Panc1 (cell line): ENCODE measurements at regions not wholly inside any gene's neighbourhood (a gene's known extent, or its start where the extent isn't known, plus 50 kb on each side); places are given as distances from the start of the nearest gene placed in this dataset.

Experiments used
- ATAC-seq: fragments of 200-7000 bp; cut with Tn5 transposase; 2 replicates; pipeline ENCODE4 v1.9.1; 2020; ENCODE audit warnings: mild to moderate bottlenecking, moderate library complexity
- BruUV-seq: library from RNA; stranded (reverse); fragments of 400-500 nt; replicated peaks from 2 replicates; lab custom pipeline; 2021; lab: Mats Ljungman, UMichigan
- CTCF ChIA-PET: fragments of 300-600 bp; sonication (Branson Sonifier 250); formaldehyde crosslinking; loops from one replicate; lab custom pipeline; 2022; ENCODE audit warnings: antibody characterized with exemption; lab: Charles Lee
- POLR2A ChIA-PET: fragments of 300-600 bp; sonication (Branson Sonifier 250); formaldehyde crosslinking; loops from one replicate; lab custom pipeline; 2022; ENCODE audit warnings: antibody characterized with exemption; lab: Charles Lee
- DNase-seq: peaks from one replicate; pipeline ENCODE4 v3.0.0-alpha.2; 2010; ENCODE audit warnings: low read depth, low spot score
- H3K27ac ChIP-seq: 2 replicates; pipeline ENCODE4 v1.5.1; 2011; ENCODE audit warnings: mild to moderate bottlenecking, low read length, inconsistent platforms
- H3K27me3 ChIP-seq: fragments of 200-500 bp; sonication (Bioruptor generic); 2 replicates; pipeline ENCODE4 v1.6.0; 2014; ENCODE audit warnings: low read length, inconsistent platforms; ENCODE audit not compliant: control insufficient read depth, insufficient read depth
- H3K36me3 ChIP-seq: fragments of 200-500 bp; sonication (Bioruptor generic); 2 replicates; pipeline ENCODE4 v1.5.1; 2014; ENCODE audit warnings: inconsistent platforms, mild to moderate bottlenecking, low read length, moderate library complexity; ENCODE audit not compliant: control insufficient read depth, insufficient read depth
- H3K4me1 ChIP-seq: 2 replicates; pipeline ENCODE4 v1.5.1; 2011; ENCODE audit warnings: inconsistent platforms, mild to moderate bottlenecking, low read length, moderate library complexity; ENCODE audit not compliant: control insufficient read depth, insufficient read depth
- H3K4me3 ChIP-seq, 2 experiments: 2 replicates each; pipeline ENCODE4 v1.5.1; 2011 to 2012; ENCODE audit warnings: low read depth in 2 of 2, low read length in 2 of 2, mild to moderate bottlenecking in 2 of 2, inconsistent platforms in 1 of 2, moderate library complexity in 1 of 2
- H3K9me3 ChIP-seq: fragments of 200-500 bp; sonication (Bioruptor generic); 2 replicates; pipeline ENCODE4 v1.5.1; 2014; ENCODE audit warnings: low read depth, mild to moderate bottlenecking, inconsistent platforms, low read length, moderate library complexity; ENCODE audit not compliant: control insufficient read depth, insufficient read depth
- POLR2AphosphoS5 ChIP-seq: IDR thresholded peaks from 2 replicates; pipeline ENCODE4 v1.6.1; 2012; ENCODE audit warnings: mild to moderate bottlenecking, low read depth, low read length, moderate library complexity
- SIN3A ChIP-seq: IDR thresholded peaks from 2 replicates; pipeline ENCODE4 v1.6.1; 2012; ENCODE audit warnings: low read depth, mild to moderate bottlenecking, low read length, moderate library complexity, borderline replicate concordance; ENCODE audit not compliant: insufficient read depth
- TCF7L2 ChIP-seq: IDR thresholded peaks from 2 replicates; pipeline ENCODE4 v1.6.1; 2011; ENCODE audit warnings: mild to moderate bottlenecking, low read depth, low read length, inconsistent platforms
- in situ Hi-C: cut with HindIII; loops from 2 replicates; pipeline ENCODE4 v1.10.0; 2016; ENCODE audit warnings: low sequenced_read_pairs, low pct_unique_long_range_greater_than_20kb
- intact Hi-C: fragments of 100-400 bp; cut with micrococcal nuclease; formaldehyde crosslinking; loops from one replicate; pipeline ENCODE4 v1.10.0; 2022; ENCODE audit not compliant: unreplicated experiment
- TF ChIP-seq, protein P1 (sequence below): fragments of 450-650 bp; IDR thresholded peaks from 2 replicates; pipeline ENCODE4 v1.5.1; 2017; ENCODE audit warnings: mild to moderate bottlenecking
- TF ChIP-seq, protein P2 (sequence below), 2 experiments: IDR thresholded peaks; 2 replicates each; pipeline ENCODE4 v1.6.1; 2011 to 2012; ENCODE audit warnings: low read depth in 2 of 2, control low read depth in 1 of 2, low read length in 1 of 2, mild to moderate bottlenecking in 1 of 2, moderate library complexity in 1 of 2; ENCODE audit not compliant: insufficient read depth in 1 of 2

DNA sequence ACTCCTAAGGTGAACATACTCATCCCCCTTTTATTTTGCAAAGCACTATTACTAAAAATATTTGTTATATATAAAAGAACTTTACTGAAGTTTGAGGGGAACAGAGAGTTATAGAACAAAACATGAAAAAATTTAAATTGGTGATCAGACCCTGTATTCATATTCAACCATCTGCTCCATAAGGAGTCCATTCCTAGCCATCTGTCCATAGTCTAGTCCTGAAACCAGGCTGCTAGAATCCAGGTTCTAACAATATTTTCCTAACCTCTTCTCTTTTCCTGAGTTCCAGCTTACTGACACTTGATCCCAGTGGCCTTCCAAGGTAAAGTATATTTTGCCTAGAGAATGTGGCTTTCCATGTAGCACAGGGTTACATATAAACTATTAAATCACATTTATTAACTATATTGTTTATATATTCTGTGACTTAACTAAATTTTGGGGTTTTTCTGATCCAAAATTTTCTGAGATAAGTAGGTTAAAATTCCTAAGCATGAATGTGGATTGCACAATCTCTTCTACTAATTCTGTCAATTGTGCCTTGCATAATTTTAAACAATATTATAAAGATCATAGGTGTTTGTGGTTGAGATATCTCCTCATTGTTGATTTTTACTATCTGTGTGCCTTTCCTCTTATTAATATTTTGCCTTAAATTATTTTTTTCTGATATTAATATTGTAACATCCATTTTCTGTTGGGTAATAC, 137.6 kb upstream of the MAGI2 start:
- TF ChIP-seq, protein P1, sequence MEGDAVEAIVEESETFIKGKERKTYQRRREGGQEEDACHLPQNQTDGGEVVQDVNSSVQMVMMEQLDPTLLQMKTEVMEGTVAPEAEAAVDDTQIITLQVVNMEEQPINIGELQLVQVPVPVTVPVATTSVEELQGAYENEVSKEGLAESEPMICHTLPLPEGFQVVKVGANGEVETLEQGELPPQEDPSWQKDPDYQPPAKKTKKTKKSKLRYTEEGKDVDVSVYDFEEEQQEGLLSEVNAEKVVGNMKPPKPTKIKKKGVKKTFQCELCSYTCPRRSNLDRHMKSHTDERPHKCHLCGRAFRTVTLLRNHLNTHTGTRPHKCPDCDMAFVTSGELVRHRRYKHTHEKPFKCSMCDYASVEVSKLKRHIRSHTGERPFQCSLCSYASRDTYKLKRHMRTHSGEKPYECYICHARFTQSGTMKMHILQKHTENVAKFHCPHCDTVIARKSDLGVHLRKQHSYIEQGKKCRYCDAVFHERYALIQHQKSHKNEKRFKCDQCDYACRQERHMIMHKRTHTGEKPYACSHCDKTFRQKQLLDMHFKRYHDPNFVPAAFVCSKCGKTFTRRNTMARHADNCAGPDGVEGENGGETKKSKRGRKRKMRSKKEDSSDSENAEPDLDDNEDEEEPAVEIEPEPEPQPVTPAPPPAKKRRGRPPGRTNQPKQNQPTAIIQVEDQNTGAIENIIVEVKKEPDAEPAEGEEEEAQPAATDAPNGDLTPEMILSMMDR = no peak
- TF ChIP-seq SIN3A = no peak
- TF ChIP-seq, protein P2, sequence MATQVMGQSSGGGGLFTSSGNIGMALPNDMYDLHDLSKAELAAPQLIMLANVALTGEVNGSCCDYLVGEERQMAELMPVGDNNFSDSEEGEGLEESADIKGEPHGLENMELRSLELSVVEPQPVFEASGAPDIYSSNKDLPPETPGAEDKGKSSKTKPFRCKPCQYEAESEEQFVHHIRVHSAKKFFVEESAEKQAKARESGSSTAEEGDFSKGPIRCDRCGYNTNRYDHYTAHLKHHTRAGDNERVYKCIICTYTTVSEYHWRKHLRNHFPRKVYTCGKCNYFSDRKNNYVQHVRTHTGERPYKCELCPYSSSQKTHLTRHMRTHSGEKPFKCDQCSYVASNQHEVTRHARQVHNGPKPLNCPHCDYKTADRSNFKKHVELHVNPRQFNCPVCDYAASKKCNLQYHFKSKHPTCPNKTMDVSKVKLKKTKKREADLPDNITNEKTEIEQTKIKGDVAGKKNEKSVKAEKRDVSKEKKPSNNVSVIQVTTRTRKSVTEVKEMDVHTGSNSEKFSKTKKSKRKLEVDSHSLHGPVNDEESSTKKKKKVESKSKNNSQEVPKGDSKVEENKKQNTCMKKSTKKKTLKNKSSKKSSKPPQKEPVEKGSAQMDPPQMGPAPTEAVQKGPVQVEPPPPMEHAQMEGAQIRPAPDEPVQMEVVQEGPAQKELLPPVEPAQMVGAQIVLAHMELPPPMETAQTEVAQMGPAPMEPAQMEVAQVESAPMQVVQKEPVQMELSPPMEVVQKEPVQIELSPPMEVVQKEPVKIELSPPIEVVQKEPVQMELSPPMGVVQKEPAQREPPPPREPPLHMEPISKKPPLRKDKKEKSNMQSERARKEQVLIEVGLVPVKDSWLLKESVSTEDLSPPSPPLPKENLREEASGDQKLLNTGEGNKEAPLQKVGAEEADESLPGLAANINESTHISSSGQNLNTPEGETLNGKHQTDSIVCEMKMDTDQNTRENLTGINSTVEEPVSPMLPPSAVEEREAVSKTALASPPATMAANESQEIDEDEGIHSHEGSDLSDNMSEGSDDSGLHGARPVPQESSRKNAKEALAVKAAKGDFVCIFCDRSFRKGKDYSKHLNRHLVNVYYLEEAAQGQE (IDR thresholded peaks at IDR 0.05; ENCODE audit: insufficient read depth in 1 of 2, low read depth in 2 of 2, low read length in 1 of 2) = no peak
- no peak for TF ChIP-seq TCF7L2
- no peak for TF ChIP-seq POLR2AphosphoS5
- in situ Hi-C loops (no loop called here), intact Hi-C loops (no loop called here)
- no TSS peak for BruUV-seq
- CTCF ChIA-PET = no interaction called here
- ATAC-seq = no peak
- H3K27me3 ChIP-seq = no peaks in the 10 kb centered on the region
- no peak overlapping the region for H3K4me3 ChIP-seq
- POLR2A ChIA-PET = no interaction called here
- no peak overlapping the region for H3K27ac ChIP-seq
- H3K4me1 ChIP-seq = no peaks in the 10 kb centered on the region; the same call in 1 of the 2 replicates
- no peaks in the 10 kb centered on the region for H3K9me3 ChIP-seq
- H3K36me3 ChIP-seq = no peaks in the 10 kb centered on the region
- DNase-seq = no peak

DNA sequence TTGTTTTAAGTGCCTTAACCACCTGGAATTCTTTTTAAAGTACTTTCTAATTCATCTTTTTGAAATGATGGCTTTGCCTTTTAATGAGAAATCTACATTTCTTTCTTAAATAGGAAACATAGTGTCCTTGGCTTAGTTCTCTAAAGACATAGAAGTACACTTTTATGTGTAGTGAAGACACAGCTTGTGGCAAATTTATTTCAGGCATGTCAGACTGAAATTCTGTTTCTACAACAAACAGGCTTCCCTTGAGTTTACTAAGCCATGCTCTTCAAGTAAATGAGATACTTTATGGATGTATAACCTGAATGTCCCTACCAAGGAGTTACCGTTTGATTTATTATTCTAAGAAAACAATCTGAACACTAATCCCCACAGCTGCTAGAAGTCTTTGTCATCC, 136.9 kb upstream of the MAGI2 start:
- no peak overlapping the region for H3K4me3 ChIP-seq
- ChIA-PET CTCF (no interaction called here), POLR2A (no interaction called here)
- ATAC-seq = no peak
- no peaks in the 10 kb centered on the region; the same call in 1 of the 2 replicates for H3K4me1 ChIP-seq
- no TSS peak for BruUV-seq
- no peak overlapping the region for H3K27ac ChIP-seq
- H3K36me3 ChIP-seq = no peaks in the 10 kb centered on the region
- in situ Hi-C loops = no loop called here
- no peak for DNase-seq
- no peaks in the 10 kb centered on the region for H3K27me3 ChIP-seq
- TF ChIP-seq POLR2AphosphoS5 = no peak
- TF ChIP-seq, protein P1 = no peak
- TF ChIP-seq, protein P2 (IDR thresholded peaks at IDR 0.05; ENCODE audit: insufficient read depth in 1 of 2, low read depth in 2 of 2, low read length in 1 of 2) = no peak
- no peak for TF ChIP-seq TCF7L2
- no peak for TF ChIP-seq SIN3A
- intact Hi-C loops = no loop called here
- H3K9me3 ChIP-seq = no peaks in the 10 kb centered on the region
